A673 (cell line): ENCODE measurements at regions not wholly inside any gene's neighbourhood (a gene's known extent, or its start where the extent isn't known, plus 50 kb on each side); places are given as distances from the start of the nearest gene placed in this dataset.

ENCODE experiments used
- CTCF ChIP-seq: fragments of 300-800, 200-600 bp; sonication (generic); conservative IDR thresholded peaks from 2 replicates; pipeline ENCODE4 v1.5.1; 2017; ENCODE audit warnings: low read depth, mild to moderate bottlenecking, antibody characterized with exemption, low read length, moderate library complexity, mixed read lengths
- EZH2 ChIP-seq: fragments of 200-600 bp; sonication (generic); IDR thresholded peaks from 2 replicates; pipeline ENCODE4 v1.6.1; 2017; ENCODE audit warnings: borderline replicate concordance, low read depth, mild to moderate bottlenecking, mixed read lengths, antibody characterized with exemption, low read length; ENCODE audit not compliant: poor library complexity, severe bottlenecking

- TF ChIP-seq CTCF (no peak), EZH2 (no peak)
Observed at GRCh38 chr21:20631633-20632032, 366.6 kb upstream of the NCAM2 start.
